ENCODE measurements at regions not wholly inside any gene's neighbourhood (a gene's known extent, or its start where the extent isn't known, plus 50 kb on each side); places are given as distances from the start of the nearest gene placed in this dataset.
"Not testable (repeated sequence)": the region's sequence is repeated elsewhere in the genome, so short reads cannot be mapped to it uniquely, and the experiment has no call there.

DNA sequence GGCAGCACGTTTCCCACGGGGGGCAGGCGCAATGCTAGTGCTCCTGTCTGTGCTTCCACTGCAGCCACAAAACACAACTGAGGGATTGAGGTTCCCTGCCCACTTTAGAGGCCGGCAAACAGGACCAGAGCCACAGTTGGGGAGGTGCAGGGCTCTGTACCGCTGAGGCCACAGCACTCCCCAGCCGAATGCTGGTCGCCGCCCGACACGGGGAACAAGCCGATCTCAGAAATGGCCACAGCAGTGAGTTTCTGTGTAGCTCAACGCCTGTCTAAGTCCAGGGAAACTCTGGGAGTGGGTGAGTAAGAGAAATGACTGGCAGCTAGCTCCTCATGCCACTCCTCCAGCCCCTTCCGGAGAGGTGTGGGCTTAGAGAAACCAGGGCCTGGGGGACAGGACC lies 194.0 kb upstream of the VWC2 start:
- intact Hi-C loops (cut with DNase I): no loop called here
- peak in 1 of 10 donors; percentile 46 for DNase-seq

DNA sequence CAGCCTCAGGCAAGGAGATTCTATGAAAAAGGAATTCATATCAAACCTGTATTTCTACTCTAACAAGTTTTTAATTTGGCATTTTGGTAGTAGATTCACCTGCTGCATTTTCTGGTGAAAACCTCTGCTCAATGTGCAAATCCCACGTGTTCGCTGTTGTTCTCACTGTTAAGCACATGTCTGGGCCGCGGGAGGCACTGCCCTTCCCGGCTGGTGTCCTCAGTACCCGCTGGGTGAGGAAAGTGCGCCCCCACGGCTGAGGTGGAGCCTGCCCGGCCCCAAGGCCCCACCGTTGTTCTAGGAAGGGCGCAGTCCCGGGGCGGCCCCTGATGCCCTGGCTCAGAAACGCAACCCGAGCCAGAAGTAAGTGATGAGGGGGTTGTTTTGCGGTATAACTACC lies 193.4 kb upstream of the VWC2 start:
- intact Hi-C loops (cut with DNase I): no loop called here
- peak in 2 of 10 donors; percentile 73 to 74 for DNase-seq

DNA sequence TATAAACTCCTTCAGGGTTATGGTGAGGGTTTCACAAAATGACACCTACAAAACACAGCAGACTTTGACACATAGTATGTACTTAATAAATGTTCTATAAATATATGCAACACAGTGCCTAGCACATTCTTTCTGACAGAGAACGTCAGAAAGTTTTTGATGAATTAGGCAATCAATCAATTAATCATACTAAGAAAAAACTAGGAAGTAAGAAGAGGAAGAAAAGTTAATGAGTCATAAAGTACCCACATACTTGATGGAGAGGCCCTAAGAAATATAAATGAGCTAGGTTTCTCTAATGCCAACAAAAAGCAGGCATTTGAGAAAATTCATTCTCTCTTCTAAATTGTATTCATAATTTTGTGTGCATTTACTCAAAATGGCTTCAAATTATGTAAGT lies 192.7 kb upstream of the VWC2 start:
- intact Hi-C loops (cut with DNase I): no loop called here

DNA sequence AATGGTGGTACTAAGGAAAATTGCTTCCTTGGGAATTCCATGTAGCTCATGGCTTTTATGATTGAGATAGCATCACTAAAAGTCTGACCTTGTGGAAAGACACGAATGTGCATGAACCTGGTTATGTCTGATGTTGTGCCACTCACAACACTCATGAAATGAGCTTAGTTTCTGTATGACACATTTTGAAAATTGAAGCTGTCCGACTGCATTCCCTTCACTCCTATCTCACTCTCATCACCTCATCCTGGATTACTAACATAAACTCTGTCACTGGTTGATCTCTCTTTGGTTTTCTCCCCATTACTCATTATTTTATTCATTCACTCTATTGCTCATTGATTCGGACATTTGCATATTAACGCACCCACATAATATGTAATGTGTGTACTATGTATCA lies 190.0 kb upstream of the VWC2 start:
- intact Hi-C loops (cut with DNase I): no loop called here

More for the DNA sequence above, 192.7 kb upstream of the VWC2 start:
- DNase-seq: no peak

DNA sequence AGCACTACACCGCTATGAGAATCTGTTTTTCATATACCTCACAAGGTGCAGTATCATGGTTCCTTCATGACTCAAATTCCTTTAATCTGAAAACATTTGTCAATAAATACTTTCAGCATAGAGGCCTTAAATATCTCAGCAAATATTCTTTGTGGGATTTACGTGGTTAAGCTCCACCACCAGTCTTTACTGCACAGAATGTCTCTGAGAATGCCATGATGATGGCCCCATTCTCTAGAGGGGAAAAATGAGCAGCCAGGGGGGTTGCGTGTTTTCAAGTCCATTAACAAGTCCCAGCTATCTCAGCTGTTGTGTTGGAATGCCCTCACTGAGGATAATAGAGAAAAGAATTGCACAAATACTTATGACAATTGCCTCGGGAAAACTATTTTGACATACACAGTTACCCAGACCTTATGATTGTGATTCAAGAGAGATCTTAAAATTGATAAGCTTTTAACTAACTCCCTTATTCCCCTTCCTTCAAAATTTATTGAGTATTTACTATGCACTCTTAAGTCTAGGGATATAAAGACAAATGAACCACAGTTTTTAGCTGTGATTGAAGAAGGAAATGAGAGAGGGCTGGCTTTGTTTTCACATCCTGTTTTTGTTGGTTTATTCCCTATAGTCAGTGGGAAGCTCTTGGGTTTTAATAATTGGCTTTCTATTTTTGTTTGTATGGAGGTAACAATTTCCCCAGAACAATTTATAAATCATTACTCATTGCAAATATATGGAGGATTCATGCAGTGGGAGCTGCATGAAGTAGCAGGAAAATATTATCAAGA lies 176.5 kb upstream of the VWC2 start:
- no peak for DNase-seq
- intact Hi-C loops (cut with DNase I): no loop called here

More for the DNA sequence above, 190.0 kb upstream of the VWC2 start:
- no peak for DNase-seq

DNA sequence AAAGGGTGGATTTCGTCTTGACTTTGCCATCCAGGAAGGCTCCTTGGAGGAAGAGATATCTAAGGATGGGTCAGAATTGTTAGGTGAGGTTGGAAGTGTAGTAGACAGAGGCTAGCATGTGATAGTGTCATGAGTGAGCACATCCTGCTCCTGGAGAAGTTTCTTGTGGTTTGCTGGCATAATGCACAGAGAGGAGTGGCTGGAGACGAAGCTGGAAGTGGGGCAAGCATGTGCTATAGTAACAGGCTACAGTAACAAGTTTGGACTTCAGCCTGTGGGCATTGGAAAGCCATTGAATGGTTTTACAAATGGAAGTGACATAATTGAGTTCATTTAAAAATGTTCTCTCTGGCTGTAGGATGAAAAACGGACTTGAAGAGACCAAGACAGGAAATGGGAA lies 175.6 kb upstream of the VWC2 start:
- DNase-seq: no peak
- intact Hi-C loops (cut with DNase I): no loop called here

DNA sequence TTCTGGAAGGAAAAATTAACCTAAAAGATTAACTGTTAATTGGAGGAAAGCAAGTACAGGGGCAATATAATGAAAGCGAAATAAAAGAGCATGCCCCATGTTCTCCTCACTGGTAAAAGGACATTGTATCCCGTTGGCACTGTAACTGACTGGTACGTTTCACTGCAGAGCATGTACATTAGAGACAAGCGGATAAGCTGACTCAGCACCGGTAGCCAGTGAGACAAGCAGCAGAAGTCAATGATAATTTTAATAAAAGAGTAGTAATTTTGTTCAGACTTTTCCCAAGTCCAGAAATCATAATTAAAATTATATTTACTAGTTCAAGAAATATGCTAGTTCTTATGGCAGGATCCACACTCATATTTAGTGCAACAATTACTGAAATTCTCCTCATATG lies 161.5 kb upstream of the VWC2 start:
- intact Hi-C loops (cut with DNase I): no loop called here

DNA sequence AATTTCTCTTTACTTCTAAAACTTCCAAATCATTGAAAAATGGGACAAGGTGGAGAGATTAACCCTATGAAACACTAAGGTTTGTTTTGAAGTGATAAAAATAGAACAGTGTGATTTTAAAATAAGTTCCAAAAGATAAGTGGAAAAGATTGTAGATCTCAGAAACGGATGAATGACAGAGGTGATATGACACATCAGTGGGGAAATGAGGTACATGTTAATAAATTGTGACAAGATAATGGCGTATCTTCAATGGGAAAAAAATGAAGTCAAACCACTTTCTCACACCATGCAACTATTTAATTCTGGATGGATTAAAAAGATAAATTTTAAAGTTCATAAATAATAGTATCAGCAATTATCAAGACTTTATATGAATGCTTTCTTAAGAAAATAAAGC lies 159.7 kb upstream of the VWC2 start:
- intact Hi-C loops (cut with DNase I): no loop called here
- no peak for DNase-seq

More for the DNA sequence above, 161.5 kb upstream of the VWC2 start:
- no peak for DNase-seq

DNA sequence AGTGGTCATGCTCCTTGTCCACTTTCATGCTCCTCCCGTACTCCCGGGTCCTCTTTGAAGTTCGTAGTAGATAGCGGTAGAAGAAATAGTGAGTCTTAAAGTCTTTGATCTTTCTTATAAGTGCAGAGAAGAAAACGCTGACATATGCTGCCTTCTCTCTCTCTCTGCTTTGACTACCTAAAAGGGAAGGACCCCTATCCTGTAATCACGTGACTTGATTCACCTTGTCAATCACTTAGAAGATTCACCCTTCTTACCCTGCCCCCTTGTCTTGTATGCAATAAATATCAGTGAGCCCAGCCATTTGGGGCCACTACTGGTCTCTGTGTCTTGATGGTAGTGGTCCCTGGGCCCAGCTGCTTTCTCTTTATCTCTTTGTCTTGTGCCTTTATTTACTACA lies 158.5 kb upstream of the VWC2 start:
- intact Hi-C loops (cut with DNase I); DNase-seq: not testable (repeated sequence)

DNA sequence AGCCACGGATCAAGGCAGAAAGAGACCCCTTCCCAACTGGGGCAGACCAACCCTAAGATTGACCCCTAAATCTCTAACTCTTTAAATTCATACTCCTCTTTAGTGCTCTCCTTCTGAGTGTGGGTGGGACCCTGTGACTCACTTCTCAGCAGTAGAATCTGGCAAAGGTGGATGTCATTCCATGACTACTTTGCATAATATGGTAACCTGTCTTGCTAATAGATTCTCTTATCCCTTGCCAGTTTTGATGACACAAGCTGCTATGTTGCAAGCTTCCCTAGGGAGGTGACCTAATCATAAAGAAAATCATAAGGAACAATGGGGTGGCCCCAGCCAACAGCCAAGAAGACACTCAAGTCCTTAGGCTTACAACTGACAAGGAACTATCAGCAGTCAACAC lies 155.4 kb upstream of the VWC2 start:
- no peak for DNase-seq
- intact Hi-C loops (cut with DNase I): no loop called here

DNA sequence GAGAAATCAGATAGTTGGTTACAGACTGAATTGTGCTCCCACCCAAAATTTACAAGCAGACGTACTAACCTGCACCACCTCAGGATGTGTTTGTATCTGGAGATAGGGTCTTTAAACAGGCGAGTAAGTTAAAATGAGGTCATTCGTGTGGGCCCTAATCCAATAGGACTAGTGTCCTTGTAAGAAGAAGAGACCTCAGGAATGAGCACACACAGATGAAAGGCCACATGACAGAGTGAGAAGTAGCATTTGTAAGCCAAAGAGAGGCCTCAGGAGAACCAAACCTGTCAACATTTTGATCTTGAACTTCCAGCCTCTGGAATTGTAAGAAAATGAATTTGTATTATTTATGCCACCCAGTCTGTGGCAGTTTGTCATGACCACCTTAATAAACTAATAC lies 149.5 kb upstream of the VWC2 start:
- intact Hi-C loops (cut with DNase I): no loop called here
- no peak for DNase-seq

DNA sequence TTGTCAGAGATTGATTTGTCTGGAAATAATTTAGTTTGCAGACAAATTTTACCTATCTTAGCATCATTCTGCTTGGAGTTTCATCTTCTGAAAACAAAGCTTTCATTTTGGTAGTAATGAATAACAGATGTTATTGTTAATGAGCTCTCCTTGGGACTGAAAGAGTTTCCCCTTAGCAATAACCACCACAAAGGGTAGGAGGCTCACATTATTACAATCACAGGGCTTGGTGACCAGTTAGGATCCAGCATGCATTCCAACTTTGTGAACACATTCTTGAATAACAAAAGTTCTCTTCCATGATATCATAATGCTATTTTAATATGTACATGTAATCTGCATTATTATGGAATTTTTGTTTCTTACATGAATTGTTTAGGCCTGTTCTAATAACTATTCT lies 148.8 kb upstream of the VWC2 start:
- intact Hi-C loops (cut with DNase I): no loop called here
- no peak for DNase-seq

DNA sequence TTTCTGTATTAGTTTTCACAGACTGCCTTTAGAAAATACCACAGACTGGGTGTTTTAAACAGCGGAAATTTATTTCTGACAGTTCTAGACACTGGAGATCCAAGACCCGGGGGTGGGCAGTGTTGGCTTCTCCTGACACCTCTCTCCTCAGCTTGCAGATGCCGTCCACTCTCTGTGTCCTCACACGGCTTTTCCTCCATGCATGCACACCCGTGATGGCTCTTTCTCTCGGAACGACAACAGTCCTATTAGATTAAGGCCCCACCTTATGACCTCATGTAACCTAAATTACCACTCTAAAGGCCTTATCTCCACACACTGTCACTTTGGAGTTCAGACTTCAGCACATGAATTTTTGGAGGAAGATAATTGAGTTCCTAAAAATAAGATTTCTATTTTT lies 142.9 kb upstream of the VWC2 start:
- no peak for DNase-seq
- intact Hi-C loops (cut with DNase I): no loop called here

DNA sequence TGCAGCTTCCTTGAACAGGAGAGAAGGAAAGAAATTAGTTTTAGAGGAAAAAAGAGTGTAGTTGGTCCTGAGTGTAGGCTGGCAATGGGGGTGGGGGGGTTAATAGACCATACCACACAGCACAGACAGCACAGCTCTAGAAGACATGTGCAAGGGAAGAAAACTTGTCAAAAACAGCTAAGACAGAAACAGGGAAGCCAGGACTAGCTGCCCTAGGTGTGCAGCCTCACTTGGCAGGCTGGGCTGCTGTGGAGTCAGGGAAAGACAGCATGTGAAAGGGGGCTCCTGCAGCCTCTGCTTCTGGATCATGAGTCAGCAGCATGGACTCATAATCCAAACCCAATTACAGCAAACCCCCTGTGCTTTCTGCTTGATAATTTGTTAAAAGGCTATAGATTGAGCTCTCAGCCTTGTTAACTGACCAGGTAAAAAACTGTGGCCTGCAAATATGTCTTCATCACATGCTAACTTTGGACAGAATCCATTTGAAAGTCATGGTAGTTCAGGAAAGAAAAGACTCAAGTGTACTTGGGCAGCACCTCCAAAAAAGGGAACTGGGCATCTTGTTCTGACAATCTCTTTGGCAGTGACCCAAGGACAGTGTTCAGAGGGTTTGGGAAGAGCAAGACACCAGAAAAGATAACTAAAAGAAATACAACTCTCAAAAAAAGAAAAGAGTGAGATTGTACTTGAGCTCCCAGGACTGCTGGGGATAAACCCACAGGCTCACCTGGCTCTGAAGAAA lies 142.2 kb upstream of the VWC2 start:
- peak in 1 of 10 donors; percentile 39 for DNase-seq
- intact Hi-C loops (cut with DNase I): no loop called here

DNA sequence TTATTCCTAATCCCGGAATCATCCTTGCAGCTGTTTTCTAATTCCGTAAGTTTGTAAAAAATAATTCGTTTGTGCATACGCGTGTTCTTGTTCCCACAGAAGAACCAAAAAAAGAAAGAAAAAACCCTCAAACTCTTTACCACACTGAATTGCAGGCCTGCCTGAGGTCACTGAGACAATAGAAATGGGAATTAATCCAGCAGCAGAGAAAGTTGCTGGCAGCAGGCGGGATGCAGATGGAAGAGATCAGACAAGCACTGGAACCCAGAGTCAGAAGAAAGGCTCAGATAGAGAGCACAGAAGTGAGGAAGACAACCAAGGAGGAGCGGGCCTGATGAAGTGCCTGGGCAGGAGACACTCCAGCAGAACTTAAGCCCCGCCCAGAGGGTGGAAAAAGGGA lies 141.5 kb upstream of the VWC2 start:
- peak in 1 of 10 donors; percentile 49 for DNase-seq

DNA sequence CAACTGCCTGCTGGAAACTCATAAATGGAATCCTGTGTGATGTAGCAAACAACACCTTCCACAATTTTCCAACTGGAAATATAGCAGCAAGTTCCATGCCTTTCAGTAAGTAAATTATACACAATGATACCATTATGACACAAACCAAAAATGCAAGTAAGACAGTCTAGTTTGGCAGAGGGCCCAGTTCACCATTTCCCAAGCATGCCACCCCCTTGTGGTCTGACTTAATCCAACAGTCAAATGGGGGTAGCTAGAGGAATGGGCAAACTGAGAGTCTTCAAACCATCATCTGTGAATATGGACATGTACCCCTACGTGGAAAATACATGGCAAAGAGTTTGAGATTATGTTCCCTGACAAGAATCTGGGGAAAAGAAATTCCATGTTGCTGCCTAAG lies 137.6 kb upstream of the VWC2 start:
- DNase-seq: no peak
- intact Hi-C loops (cut with DNase I): no loop called here

More for the DNA sequence above, 141.5 kb upstream of the VWC2 start:
- intact Hi-C loops (cut with DNase I): no loop called here

DNA sequence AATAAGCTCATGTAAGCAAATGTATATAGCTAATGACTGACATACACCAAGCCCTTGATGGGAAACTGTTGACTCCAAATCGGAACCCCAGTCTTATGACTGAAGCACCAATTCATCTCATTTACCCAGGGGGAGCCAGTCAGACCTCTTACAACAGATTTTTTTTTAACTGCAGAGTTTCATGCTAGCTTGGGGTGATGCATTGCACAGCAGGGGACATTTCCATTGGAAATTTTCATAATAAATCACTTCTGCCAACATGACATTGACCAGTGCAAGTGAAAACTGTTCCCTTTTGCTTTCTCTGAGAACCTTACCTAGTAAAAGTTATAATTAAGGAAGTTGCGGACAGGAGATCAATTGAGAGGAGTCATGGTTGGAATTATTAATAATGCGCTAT lies 137.0 kb upstream of the VWC2 start:
- DNase-seq: no peak
- intact Hi-C loops (cut with DNase I): no loop called here

DNA sequence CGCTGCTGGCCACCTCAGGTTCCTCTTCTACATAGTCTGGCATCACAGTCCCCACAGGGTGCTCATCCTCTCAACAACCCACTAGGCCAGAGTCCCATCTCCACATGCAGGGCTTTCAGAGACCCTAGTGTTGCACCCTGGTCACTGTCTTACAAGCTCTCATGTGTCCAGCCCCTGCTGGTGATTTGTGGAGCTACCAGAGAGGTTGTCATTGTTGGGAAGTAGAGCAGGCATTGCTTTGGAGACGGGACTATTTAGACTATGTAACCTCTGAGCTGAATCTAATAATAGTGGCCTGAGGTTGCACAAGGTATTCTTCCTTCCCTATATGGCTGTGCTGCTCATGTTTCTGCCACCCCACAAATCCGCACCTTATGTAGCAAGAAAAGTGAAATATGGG lies 135.3 kb upstream of the VWC2 start:
- intact Hi-C loops (cut with DNase I): no loop called here
- DNase-seq: no peak

DNA sequence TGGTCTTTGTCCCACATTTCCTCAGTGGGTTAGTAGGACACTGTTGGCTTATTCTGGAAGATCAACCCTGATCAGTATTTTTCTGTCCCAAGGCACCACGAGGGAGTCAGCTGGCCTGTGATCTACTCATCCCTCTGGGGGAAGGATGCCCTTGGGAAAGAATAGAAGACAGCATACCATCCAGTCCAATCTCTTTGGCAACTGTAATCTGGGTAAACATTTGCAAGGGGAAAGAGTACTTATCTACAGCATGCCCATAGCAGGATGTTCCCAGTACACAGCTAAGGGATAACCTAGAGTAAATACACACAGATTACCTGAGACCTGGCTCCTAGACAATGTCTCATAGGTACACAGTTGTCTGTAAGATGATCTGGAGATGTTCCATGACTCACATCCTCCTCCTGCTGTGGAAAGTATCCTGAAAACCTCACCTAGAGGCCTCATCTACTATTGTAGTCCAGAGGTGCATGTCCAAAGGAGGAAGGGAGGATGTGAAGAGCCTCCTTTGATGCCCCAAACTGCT lies 134.3 kb upstream of the VWC2 start:
- DNase-seq: no peak
- intact Hi-C loops (cut with DNase I): no loop called here

DNA sequence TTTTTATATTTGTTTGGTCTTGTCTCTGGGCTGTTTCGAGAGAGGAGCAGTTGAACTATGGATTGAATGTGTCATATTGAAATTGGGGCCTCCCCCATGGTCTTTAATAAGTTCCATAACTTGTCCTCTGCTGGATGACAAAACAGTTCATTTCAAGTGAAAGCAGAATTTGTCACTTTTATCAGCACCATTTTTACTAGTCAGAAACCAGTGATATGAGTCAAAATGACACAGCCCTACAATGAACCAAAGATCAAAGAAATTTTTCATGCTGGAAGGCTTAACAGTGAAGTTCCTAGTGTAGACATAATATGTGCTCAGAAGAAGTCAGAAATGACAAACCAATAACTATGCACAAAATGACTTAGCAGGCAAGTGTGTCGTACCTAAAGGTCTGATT lies 133.6 kb upstream of the VWC2 start:
- intact Hi-C loops (cut with DNase I): no loop called here
- DNase-seq: no peak

DNA sequence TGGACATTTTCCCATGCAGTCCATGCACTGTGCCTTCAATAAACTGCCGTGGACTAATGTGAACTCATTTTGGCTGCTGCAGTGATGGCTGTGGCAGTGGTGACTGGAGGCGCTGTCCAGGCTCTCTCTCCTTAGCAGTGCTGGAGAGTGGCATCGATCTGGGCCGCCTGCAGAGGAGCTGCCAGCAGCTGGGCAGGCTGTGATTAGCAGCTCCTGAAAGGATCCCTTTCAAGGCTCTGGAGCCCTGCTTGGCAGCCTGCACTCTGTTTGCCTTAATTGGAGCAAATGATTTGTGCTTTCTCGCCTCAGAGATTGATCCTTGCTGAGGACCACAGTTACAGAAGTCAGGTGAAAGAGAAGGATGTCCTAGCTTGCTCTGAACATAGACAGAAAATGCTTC lies 130.1 kb upstream of the VWC2 start:
- peak; percentile 16 to 92 (median 51) for DNase-seq
- intact Hi-C loops (cut with DNase I): no loop called here

DNA sequence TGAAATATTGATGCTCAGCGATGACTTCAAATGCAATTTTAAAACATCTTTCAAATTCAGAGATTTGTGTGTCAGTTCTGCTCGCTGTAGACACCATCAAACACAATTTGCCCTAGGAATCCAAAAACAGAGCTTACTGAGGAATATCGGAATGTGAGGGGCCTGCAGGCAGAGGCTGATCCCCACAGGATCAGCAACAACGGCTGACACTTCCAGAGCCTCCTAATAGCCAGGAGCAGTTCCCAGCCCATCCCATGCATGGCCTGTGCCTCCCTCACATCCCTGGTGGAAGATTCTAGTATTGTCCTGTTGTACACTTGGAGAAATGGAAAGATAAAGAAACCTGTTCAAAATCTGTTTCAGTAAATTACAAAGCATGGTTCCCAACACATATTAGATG lies 129.7 kb upstream of the VWC2 start:
- intact Hi-C loops (cut with DNase I): no loop called here
- DNase-seq: no peak

Data from posterior cingulate gyrus (tissue), 11 donors.